GM12878 (cell line): ENCODE measurements at regions not wholly inside any gene's neighbourhood (a gene's known extent, or its start where the extent isn't known, plus 50 kb on each side); places are given as distances from the start of the nearest gene placed in this dataset.

Source experiments
- ATAC-seq: fragments of 200-7000 bp; cut with Tn5 transposase; 3 replicates; pipeline ENCODE4 v1.9.1; 2020; ENCODE audit warnings: mild to moderate bottlenecking, moderate library complexity
- BruUV-seq: library from RNA; stranded (reverse); fragments of 400-500 nt; replicated peaks from 2 replicates; lab custom pipeline; 2021; lab: Mats Ljungman, UMichigan
- CTCF ChIA-PET: fragments of 300-600 bp; sonication (Branson Sonifier 250); formaldehyde crosslinking; extraction: SDS; loops from one replicate; lab custom pipeline; 2021; ENCODE audit warnings: inconsistent platforms; lab: Yijun Ruan, JAX
- POLR2A ChIA-PET: fragments of 350-600 bp; formaldehyde crosslinking; extraction: SDS; loops from one replicate; lab custom pipeline; 2021; ENCODE audit warnings: inconsistent platforms; lab: Charles Lee
- RAD21 ChIA-PET: fragments of 300-600 bp; sonication (Branson Sonifier 250); formaldehyde crosslinking; loops from one replicate; lab custom pipeline; 2023; ENCODE audit warnings: antibody characterized with exemption; ENCODE audit not compliant: unreplicated experiment; lab: Charles Lee
- SMC1A ChIA-PET: fragments of 300-600 bp; sonication (Branson Sonifier 250); formaldehyde crosslinking; loops from one replicate; lab custom pipeline; 2023; ENCODE audit not compliant: unreplicated experiment, uncharacterized antibody; lab: Charles Lee
- DNase-seq: peaks from one replicate; pipeline ENCODE4 v3.0.0-alpha.2; 2011; ENCODE audit warnings: low read depth, low spot score
- FAIRE-seq: peaks from 3 replicates; lab custom pipeline; 2011; peaks lifted over from hg19 to GRCh38; lab: Jason Lieb, UNC
- H2AFZ ChIP-seq: 2 replicates; pipeline ENCODE4 v1.6.0; 2011; ENCODE audit warnings: low read depth, low read length, control low read depth; ENCODE audit not compliant: control insufficient read depth
- H3K27ac ChIP-seq: 2 replicates; pipeline ENCODE4 v1.5.1; 2011; ENCODE audit warnings: control low read depth; ENCODE audit not compliant: control insufficient read depth, insufficient read depth
- H3K27me3 ChIP-seq, 2 experiments: replicated peaks in 1 of 2; 2 replicates each; pipeline versions ENCODE4 v1.6.0 to v1.6.1; 2011; ENCODE audit warnings: low read length in 1 of 2; ENCODE audit not compliant: control insufficient read depth in 2 of 2, insufficient read depth in 2 of 2
- H3K36me3 ChIP-seq, 2 experiments: 2 replicates each; pipeline ENCODE4 v1.5.1; 2011; ENCODE audit warnings: low read length in 1 of 2; ENCODE audit not compliant: control insufficient read depth in 2 of 2, insufficient read depth in 2 of 2
- H3K4me1 ChIP-seq: 2 replicates; pipeline ENCODE4 v1.6.1; 2011; ENCODE audit warnings: mild to moderate bottlenecking, low read length, moderate library complexity, mixed read lengths; ENCODE audit not compliant: control insufficient read depth, insufficient read depth
- H3K4me2 ChIP-seq: 2 replicates; pipeline ENCODE4 v1.6.0; 2011; ENCODE audit warnings: control low read depth; ENCODE audit not compliant: control insufficient read depth, insufficient read depth
- H3K4me3 ChIP-seq: fragments of 200-600 bp; sonication (generic); 2 replicates; pipeline ENCODE4 v1.5.1; 2016
- H3K79me2 ChIP-seq: 2 replicates; pipeline ENCODE4 v1.6.0; 2011; ENCODE audit warnings: low read length; ENCODE audit not compliant: control insufficient read depth, insufficient read depth
- H3K9ac ChIP-seq: 2 replicates; pipeline ENCODE4 v1.8.0; 2011; ENCODE audit warnings: low read length, control low read depth, mixed read lengths; ENCODE audit not compliant: control insufficient read depth, insufficient read depth
- H3K9me3 ChIP-seq: replicated peaks from 3 replicates; pipeline ENCODE4 v1.5.1; 2011; ENCODE audit warnings: mild to moderate bottlenecking, low read length; ENCODE audit not compliant: control insufficient read depth, insufficient read depth
- H4K20me1 ChIP-seq: 2 replicates; pipeline ENCODE4 v1.6.0; 2011; ENCODE audit not compliant: control insufficient read depth, insufficient read depth
- ASH2L ChIP-seq: fragments of 300-600, 200-600 bp; sonication (generic); IDR thresholded peaks from 2 replicates; pipeline ENCODE4 v1.6.1; 2017; ENCODE audit warnings: low read depth, mild to moderate bottlenecking, borderline replicate concordance
- CEBPB ChIP-seq, 2 experiments: fragments of 150-350 bp in 1 of 2; IDR thresholded peaks; 2 replicates each; pipeline ENCODE4 v1.6.1; 2012 to 2014; ENCODE audit warnings: low read depth in 2 of 2, low read length in 2 of 2, borderline replicate concordance in 1 of 2, inconsistent platforms in 1 of 2
- HDAC6 ChIP-seq: fragments of 200-600 bp; sonication (generic); IDR thresholded peaks from one replicate; pipeline ENCODE4 v1.8.0; 2017; ENCODE audit warnings: antibody characterized with exemption; ENCODE audit not compliant: unreplicated experiment
- IKZF2 ChIP-seq, 2 experiments: fragments of 450-650 bp; IDR thresholded peaks; 2 replicates each; pipeline ENCODE4 v1.6.1; 2017; ENCODE audit warnings: mild to moderate bottlenecking in 2 of 2, moderate library complexity in 2 of 2
- NFIC ChIP-seq: IDR thresholded peaks from 2 replicates; pipeline ENCODE4 v1.6.1; 2012; ENCODE audit warnings: low read depth, mild to moderate bottlenecking, inconsistent platforms, low read length, moderate library complexity
- NFYA ChIP-seq: IDR thresholded peaks from 2 replicates; pipeline ENCODE4 v1.6.1; 2011; ENCODE audit warnings: low read depth, mild to moderate bottlenecking, low read length, improper control_type of control experiment, borderline replicate concordance
- NFYB ChIP-seq: IDR thresholded peaks from 2 replicates; pipeline ENCODE4 v1.6.1; 2011; ENCODE audit warnings: low read depth, mild to moderate bottlenecking, low read length, improper control_type of control experiment, moderate library complexity; ENCODE audit not compliant: insufficient read depth
- NR2C2 ChIP-seq: IDR thresholded peaks from 2 replicates; pipeline ENCODE4 v1.6.1; 2011; ENCODE audit warnings: borderline replicate concordance, low read depth; ENCODE audit not compliant: control insufficient read depth, insufficient read length
- NRF1 ChIP-seq: conservative IDR thresholded peaks from 2 replicates; pipeline ENCODE4 v1.6.1; 2011; ENCODE audit warnings: mild to moderate bottlenecking, low read depth, low read length, improper control_type of control experiment
- PAX8 ChIP-seq: fragments of 450-650 bp; IDR thresholded peaks from 2 replicates; pipeline ENCODE4 v1.6.1; 2017; ENCODE audit warnings: mild to moderate bottlenecking, moderate library complexity
- RCOR1 ChIP-seq: conservative IDR thresholded peaks from 2 replicates; pipeline ENCODE4 v1.6.1; 2012; ENCODE audit warnings: low read depth, low read length, improper control_type of control experiment
- RELA ChIP-seq: fragments of 450-650 bp; IDR thresholded peaks from 2 replicates; pipeline ENCODE4 v1.8.0; 2014; ENCODE audit warnings: borderline replicate concordance; ENCODE audit not compliant: partially characterized antibody
- SIX5 ChIP-seq: IDR thresholded peaks from 2 replicates; pipeline ENCODE4 v1.6.1; 2011; ENCODE audit warnings: mild to moderate bottlenecking, low read depth, low read length, moderate library complexity; ENCODE audit not compliant: severe bottlenecking
- SMAD5 ChIP-seq: IDR thresholded peaks from 2 replicates; pipeline ENCODE4 v1.6.1; 2016; ENCODE audit warnings: antibody characterized with exemption, low read depth
- STAT1 ChIP-seq: fragments of 450-650 bp; conservative IDR thresholded peaks from 2 replicates; pipeline ENCODE4 v1.6.1; 2014; ENCODE audit warnings: antibody characterized with exemption, mild to moderate bottlenecking
- WGBS: methylation state at CpG from one replicate; pipeline ENCODE4 v1.1.6; 2016; ENCODE audit warnings: low lambda C conversion rate; ENCODE audit not compliant: insufficient replicate concordance, insufficient coverage; ENCODE audit errors: missing lambda C conversion rate; 5-methylcytosine and 5-hydroxymethylcytosine counted together
- in situ Hi-C: fragments of 300-500 bp; cut with MboI; formaldehyde crosslinking; loops from 9 replicates; pipeline ENCODE4 v1.14.3; 2018; ENCODE audit warnings: mixed read lengths
- intact Hi-C: fragments of 100-400 bp; cut with micrococcal nuclease; formaldehyde crosslinking; loops from one replicate; pipeline ENCODE4 v1.14.2; 2022; ENCODE audit not compliant: unreplicated experiment
- TF ChIP-seq, protein P1 (sequence below): fragments of 450-650 bp; IDR thresholded peaks from 2 replicates; pipeline ENCODE4 v1.6.1; 2017; ENCODE audit warnings: mild to moderate bottlenecking, moderate library complexity
- TF ChIP-seq, protein P2 (sequence below): fragments of 450-650 bp; IDR thresholded peaks from 2 replicates; pipeline ENCODE4 v1.6.1; 2017; ENCODE audit warnings: mild to moderate bottlenecking
- TF ChIP-seq, protein P3 (sequence below): fragments of 450-650 bp; IDR thresholded peaks from 2 replicates; pipeline ENCODE4 v1.6.1; 2016; ENCODE audit warnings: mild to moderate bottlenecking

DNA sequence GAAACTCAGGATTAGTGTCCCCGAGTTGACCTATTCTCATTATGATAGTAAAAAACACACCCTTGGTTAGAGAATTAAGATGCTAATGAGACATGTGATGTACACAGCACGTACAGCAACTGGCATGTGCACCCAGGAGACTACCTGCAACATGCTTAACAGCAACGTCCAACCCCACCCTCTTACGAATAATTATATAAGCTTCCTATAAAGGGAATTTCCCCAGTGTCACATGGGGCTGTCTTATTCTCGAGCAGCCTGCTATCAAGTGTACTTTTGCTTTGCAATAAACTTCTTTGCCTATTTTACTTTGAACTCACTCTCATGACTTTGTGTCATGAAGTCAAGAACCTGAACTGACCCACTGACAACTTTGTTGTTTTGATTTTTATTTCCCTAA is 62.4 kb upstream of the PMFBP1 start:
- Histone ChIP-seq H3K4me2 (no peak overlapping the region), H3K4me3 (no peak overlapping the region), H4K20me1 (no peaks in the 10 kb centered on the region), H3K4me1 (peaks cover 3% of the 10 kb centered on the region; the same call in 1 of the 2 replicates), H3K9me3 (no peaks in the 10 kb centered on the region), H3K36me3 (no peaks in the 10 kb centered on the region), H3K27me3 (no peaks in the 10 kb centered on the region), H3K79me2 (no peaks in the 10 kb centered on the region), H2AFZ (no peak overlapping the region), H3K9ac (no peak overlapping the region), H3K27ac (no peak overlapping the region)
- CTCF ChIA-PET, result no interaction called here
- POLR2A ChIA-PET, result no interaction called here
- intact Hi-C loops, result no loop called here
- BruUV-seq, result no TSS peak
- ATAC-seq, result no peak
- 5% methylated on average over 5 of the region's 5 CpGs for WGBS
- RAD21 ChIA-PET, result no interaction called here
- SMC1A ChIA-PET, result no interaction called here
- FAIRE-seq, result no peak
- no peak for DNase-seq
- in situ Hi-C loops, result no loop called here
- TF ChIP-seq, protein P1, sequence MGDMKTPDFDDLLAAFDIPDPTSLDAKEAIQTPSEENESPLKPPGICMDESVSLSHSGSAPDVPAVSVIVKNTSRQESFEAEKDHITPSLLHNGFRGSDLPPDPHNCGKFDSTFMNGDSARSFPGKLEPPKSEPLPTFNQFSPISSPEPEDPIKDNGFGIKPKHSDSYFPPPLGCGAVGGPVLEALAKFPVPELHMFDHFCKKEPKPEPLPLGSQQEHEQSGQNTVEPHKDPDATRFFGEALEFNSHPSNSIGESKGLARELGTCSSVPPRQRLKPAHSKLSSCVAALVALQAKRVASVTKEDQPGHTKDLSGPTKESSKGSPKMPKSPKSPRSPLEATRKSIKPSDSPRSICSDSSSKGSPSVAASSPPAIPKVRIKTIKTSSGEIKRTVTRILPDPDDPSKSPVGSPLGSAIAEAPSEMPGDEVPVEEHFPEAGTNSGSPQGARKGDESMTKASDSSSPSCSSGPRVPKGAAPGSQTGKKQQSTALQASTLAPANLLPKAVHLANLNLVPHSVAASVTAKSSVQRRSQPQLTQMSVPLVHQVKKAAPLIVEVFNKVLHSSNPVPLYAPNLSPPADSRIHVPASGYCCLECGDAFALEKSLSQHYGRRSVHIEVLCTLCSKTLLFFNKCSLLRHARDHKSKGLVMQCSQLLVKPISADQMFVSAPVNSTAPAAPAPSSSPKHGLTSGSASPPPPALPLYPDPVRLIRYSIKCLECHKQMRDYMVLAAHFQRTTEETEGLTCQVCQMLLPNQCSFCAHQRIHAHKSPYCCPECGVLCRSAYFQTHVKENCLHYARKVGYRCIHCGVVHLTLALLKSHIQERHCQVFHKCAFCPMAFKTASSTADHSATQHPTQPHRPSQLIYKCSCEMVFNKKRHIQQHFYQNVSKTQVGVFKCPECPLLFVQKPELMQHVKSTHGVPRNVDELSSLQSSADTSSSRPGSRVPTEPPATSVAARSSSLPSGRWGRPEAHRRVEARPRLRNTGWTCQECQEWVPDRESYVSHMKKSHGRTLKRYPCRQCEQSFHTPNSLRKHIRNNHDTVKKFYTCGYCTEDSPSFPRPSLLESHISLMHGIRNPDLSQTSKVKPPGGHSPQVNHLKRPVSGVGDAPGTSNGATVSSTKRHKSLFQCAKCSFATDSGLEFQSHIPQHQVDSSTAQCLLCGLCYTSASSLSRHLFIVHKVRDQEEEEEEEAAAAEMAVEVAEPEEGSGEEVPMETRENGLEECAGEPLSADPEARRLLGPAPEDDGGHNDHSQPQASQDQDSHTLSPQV, result no peak
- TF ChIP-seq NR2C2 (no peak), RELA (no peak), ASH2L (no peak), RCOR1 (no peak), PAX8 (no peak), SIX5 (no peak), NRF1 (no peak), NFYA (no peak), STAT1 (no peak), HDAC6 (no peak), IKZF2 (IDR thresholded peaks at IDR 0.05) (no peak), NFYB (no peak), CEBPB (IDR thresholded peaks at IDR 0.05; ENCODE audit: borderline replicate concordance in 1 of 2, low read depth in 2 of 2, low read length in 2 of 2) (no peak), NFIC (no peak), SMAD5 (no peak)
- TF ChIP-seq, protein P2, sequence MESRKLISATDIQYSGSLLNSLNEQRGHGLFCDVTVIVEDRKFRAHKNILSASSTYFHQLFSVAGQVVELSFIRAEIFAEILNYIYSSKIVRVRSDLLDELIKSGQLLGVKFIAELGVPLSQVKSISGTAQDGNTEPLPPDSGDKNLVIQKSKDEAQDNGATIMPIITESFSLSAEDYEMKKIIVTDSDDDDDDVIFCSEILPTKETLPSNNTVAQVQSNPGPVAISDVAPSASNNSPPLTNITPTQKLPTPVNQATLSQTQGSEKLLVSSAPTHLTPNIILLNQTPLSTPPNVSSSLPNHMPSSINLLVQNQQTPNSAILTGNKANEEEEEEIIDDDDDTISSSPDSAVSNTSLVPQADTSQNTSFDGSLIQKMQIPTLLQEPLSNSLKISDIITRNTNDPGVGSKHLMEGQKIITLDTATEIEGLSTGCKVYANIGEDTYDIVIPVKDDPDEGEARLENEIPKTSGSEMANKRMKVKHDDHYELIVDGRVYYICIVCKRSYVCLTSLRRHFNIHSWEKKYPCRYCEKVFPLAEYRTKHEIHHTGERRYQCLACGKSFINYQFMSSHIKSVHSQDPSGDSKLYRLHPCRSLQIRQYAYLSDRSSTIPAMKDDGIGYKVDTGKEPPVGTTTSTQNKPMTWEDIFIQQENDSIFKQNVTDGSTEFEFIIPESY, result no peak
- TF ChIP-seq, protein P3, sequence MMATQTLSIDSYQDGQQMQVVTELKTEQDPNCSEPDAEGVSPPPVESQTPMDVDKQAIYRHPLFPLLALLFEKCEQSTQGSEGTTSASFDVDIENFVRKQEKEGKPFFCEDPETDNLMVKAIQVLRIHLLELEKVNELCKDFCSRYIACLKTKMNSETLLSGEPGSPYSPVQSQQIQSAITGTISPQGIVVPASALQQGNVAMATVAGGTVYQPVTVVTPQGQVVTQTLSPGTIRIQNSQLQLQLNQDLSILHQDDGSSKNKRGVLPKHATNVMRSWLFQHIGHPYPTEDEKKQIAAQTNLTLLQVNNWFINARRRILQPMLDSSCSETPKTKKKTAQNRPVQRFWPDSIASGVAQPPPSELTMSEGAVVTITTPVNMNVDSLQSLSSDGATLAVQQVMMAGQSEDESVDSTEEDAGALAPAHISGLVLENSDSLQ, result no peak
